NOMO-1 (cell line): ENCODE measurements at regions not wholly inside any gene's neighbourhood (a gene's known extent, or its start where the extent isn't known, plus 50 kb on each side); places are given as distances from the start of the nearest gene placed in this dataset.
"Not testable (repeated sequence)": the region's sequence is repeated elsewhere in the genome, so short reads cannot be mapped to it uniquely, and the experiment has no call there.

Source experiments
- DNase-seq, 2 experiments: peaks; one replicate each; lab custom pipeline; 2025; ENCODE audit not compliant: unreplicated experiment in 2 of 2; lab: John Stamatoyannopoulos, UW

DNA sequence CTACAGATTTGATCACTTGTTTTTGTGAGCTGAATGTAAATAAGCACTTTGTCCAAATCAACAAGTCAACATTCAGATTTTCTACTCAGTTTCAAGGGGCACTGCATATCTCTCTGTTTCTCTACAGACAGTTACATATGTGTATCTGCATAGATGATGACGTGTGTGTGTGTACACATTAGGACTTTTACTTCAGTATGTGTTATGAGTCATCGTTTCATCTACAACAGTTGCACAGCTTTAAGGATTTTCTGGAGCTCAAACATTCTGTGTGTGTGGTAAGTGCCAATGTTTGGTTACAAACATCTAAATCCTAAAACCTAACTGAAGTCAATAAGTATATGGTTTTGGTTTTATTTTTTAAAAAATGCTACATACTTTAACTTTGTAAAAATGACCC, 494.5 kb upstream of the PBX1 start:
- DNase-seq: no peak

DNA sequence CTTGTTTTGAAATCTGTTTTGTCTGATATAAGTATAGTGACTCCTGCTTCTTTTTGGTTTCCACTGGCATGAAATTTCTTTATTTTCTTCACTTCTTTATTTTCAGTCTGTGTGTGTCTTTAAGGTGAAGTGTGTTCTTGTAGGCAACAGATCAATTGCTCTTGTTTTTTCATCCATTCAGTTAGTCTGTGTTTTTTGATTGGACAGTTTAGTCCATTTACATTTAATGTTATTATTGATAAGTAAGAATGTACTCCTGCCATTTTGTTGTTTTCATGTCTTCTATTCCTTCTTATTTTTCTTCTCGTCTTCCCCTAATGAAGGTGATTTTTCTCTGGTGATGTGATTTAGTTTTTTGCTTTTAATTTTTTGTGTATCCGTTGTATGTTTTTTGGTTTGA, 487.7 kb upstream of the PBX1 start:
- DNase-seq: no peak

- no peak for DNase-seq
Measured at GRCh38 chr1:164086832-164087231, 472.2 kb upstream of the PBX1 start.

DNA sequence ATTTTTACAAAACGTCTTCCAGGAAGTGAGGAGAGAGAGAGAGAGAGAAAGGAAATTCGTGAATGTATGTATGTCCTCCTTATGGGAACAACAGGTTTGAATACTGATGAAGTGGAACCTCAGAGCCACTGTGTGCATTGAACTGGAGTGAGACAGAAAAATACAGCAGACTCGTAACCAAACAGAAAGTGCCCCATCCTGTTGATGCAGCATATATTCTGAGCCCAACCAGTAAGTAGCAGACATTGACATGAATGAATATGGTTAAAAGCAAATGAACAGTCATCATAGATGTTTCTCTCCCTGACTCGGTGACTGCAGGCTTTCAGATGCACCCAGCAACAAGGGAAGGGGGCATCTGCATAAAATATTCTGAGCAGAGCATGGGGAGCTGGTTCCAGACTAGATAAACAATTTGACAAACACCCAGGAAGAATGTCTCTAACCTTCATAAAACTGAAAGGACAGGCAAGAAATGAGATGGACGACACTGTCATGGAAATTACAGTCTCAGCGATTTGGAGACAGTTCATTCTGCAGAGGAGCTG, 471.0 kb upstream of the PBX1 start:
- no peak for DNase-seq

DNA sequence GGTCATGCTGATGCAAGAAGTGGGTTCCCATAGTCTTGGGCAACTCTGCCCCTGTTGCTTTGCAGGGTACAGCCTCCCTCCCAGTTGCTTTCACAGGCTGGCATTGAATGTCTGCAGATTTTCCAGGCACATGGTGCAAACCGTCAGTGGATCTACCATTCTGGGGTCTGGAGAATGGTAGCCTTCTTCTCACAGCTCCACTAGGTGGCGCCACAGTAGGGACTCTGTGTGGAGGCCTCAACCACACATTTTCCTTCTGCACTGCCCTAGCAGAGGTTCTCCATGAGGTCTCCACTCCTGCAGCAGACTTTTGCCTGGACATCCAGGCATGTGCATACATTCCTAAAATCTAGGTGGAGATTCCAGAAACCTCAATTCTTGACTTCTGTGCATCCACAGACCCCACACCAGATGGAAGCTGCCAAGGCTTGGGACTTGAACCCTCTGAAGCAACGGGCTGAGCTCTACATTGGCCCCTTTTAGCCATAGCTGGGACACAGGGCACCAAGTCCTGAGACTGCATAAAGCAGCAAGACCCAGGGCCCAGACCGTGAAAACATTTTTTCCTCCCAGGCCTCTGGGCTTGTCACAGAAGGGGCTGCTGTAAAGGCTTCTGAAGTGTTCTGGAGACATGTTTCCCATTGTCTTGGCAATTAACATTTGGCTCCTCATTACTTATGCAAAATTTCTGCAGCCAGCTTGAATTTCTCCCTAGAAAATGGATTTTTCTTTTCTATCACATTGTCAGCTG, 466.2 kb upstream of the PBX1 start:
- no peak for DNase-seq

- DNase-seq: no peak
Measured at GRCh38 chr1:164093543-164093942, 465.4 kb upstream of the PBX1 start.

GRCh38 chr1:164101802-164102201, 457.2 kb upstream of the PBX1 start:
- no peak for DNase-seq

DNA sequence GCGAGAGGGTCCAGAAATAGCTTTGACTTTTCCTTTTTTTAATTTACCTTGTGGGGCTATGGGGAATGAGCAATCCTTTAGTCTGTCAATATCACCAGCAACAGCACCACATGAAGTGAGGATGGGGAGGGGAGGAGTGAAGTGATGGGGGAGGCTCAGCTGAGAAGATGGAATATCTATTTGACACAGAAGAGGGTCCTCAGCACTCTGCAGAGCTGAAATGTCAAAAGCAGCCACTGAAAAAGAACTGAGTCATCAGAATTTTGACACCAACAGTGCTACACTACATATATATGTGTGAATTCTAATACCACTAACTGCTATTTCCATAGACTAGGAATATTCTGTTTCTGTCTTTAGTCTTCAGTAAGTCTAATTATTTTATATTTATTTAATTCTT, 427.0 kb upstream of the PBX1 start:
- no peak for DNase-seq

DNA sequence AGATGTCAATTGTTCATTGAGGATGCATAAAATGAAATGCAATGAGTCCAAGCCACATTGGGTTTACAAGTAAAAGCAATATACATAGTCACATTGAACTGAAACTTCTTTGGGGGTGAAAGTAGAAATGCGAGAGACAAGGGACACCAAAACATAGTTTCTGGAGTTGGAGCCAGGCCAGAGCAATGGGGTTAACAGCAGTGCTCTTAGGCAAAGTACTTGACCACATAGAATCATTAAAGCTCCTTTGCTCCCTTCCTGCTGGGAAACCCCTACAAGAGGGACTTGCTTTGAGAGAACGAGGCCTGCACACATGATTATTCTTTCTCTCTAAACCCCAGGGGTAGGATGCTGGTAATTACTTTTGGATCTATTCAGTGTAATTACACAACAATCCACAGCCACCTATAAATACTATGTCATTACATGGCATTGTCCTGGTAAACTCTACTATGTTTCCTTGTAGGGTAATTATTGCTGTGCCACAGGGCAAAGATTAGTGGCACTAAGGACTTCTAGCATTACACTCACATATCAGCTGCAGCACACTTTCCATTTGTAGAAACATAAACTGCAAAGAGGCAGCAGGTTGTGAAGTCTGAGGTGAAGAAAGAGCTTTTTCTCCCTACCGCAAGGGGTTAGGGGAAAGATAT, 421.6 kb upstream of the PBX1 start:
- no peak for DNase-seq

GRCh38 chr1:164141797-164142196, 417.2 kb upstream of the PBX1 start:
- no peak for DNase-seq

DNA sequence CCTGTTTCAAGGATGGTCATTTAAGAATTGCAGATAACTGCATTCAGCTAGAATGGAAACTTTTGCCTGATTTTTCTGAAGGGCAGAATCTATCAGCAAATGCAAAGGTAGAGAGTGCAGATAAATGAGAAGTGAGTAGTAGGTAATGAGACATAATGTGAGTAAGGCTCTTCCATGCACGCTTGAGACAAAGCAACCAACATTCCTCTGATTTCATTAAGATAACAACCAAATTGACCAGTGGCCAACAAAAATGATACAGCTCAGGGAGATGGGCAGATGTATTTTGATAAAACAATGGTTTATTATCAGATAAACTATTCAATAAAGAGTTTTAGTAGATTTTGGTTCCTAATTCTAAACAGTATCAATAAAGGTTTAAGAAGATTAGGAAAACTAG, 404.4 kb upstream of the PBX1 start:
- no peak for DNase-seq

DNA sequence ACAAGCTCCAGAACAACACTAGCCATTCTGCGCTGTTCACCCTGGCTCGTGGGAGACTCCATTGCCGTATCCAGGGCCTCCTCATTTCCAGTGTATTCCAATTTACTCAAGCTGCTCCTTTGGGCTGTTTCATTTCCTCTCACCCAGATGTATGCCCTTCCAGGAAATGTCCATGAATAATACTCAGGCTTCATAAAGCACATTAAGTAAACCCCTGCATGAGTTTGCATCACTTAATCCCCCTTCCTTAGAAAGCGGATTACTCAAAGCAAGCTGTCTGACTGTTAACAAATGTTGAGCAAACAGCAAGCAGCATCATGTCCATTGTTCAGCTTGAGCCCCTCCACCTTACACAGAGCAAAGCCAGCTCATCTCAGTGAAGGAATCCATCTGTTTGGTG, 403.6 kb upstream of the PBX1 start:
- DNase-seq: no peak

- no peak for DNase-seq
Measured at GRCh38 chr1:164163289-164163849, 395.6 kb upstream of the PBX1 start.

DNA sequence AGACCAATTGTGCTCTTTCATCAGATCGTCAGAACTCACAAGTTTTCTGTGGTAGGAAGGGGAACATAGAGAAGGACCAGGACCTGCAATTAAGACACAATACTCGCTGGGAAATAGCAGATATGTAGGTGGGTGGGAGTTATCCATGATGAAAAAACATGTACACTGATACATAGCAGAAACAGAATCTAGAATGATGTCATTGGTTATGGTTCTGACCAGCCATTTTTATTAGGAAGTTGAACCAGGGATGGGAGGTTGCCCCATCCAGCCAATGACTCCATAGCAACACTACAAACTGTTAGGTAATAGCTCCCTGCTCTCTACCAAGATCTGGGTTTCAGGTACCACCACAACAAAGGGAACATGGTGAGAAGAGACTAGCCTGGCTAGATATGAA, 393.5 kb upstream of the PBX1 start:
- DNase-seq: no peak

DNA sequence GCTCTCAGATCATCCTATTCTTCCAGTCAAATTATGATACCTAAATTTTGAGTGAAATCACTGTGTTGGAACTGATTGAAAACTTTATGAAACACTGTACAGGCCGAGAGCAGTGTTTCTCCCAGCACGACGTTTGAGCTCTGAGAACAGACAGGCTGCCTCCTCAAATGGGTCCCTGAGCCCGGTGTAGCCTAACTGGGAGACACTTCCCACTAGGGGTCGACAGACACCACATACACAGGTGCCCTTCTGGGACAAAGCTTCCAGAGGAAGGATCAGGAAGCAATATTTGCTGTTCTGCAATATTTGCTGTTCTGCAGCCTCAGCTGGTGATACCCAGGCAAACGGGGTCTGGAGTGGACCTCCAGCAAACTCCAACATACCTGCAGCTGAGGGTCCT, 392.5 kb upstream of the PBX1 start:
- not testable (repeated sequence) for DNase-seq

GRCh38 chr1:164177118-164177517, 381.9 kb upstream of the PBX1 start:
- no peak for DNase-seq

DNA sequence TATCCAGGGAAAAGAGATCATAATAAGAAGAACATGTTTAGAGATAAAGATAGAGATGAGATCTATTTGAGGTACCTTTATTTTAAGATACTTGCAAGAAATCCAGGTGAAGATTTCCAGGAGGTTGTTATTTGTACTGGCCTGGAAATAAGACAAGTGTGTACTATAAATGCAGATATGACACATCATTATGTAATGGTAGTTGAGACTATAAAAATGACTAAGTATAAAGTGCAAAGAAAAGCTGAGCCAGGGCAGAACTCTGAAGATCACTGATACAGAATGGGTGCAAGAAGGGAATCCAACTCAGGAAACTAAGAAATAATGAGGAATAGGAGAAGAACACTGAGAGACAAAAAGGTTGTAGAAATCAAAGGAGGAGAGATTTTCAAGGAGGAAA, 378.2 kb upstream of the PBX1 start:
- no peak for DNase-seq

GRCh38 chr1:164183854-164184635, 374.9 kb upstream of the PBX1 start:
- DNase-seq: no peak

- no peak for DNase-seq
Measured at GRCh38 chr1:164186881-164187280, 372.1 kb upstream of the PBX1 start.

DNA sequence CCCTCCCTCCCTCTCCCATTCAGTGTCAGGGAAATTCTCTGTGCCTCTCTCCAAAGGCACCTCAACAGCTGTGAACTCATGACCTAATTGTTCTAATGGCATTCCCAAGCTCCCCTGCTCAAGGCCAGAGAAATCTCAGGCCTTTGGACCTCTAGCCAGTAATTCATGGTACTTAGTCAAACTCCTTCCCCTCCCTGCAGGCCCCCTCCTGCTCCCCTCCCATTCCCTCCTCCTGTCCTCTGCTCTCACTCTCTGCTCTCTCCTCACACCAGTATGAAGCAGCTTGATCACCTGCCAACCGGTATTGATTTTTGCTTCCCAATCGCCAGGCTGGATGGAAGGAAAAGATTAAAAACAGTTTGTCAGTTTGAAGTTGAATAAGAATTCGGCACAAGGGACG, 370.5 kb upstream of the PBX1 start:
- DNase-seq: no peak

GRCh38 chr1:164191191-164191590, 367.8 kb upstream of the PBX1 start:
- DNase-seq: no peak
